ENCODE measurements at regions not wholly inside any gene's neighbourhood (a gene's known extent, or its start where the extent isn't known, plus 50 kb on each side); places are given as distances from the start of the nearest gene placed in this dataset.
"Not testable (repeated sequence)": the region's sequence is repeated elsewhere in the genome, so short reads cannot be mapped to it uniquely, and the experiment has no call there.

- DNase-seq (ENCODE audit: low spot score): no peak
Measured at GRCh38 chr2:140178234-140178633, 1398.0 kb upstream of the NXPH2 start.

- no peak for DNase-seq (ENCODE audit: low spot score)
Measured at GRCh38 chr2:140177086-140177485, 1396.9 kb upstream of the NXPH2 start.

GRCh38 chr2:140173790-140174189 lies 1393.6 kb upstream of the NXPH2 start:
- DNase-seq (ENCODE audit: low spot score): no peak

- DNase-seq (ENCODE audit: low spot score): no peak
Measured at GRCh38 chr2:140164449-140164848, 1384.3 kb upstream of the NXPH2 start.

GRCh38 chr2:140158259-140158658 lies 1378.1 kb upstream of the NXPH2 start:
- no peak for DNase-seq (ENCODE audit: low spot score)

- DNase-seq (ENCODE audit: low spot score): no peak
Measured at GRCh38 chr2:140157816-140158215, 1377.6 kb upstream of the NXPH2 start.

GRCh38 chr2:140154706-140155105 lies 1374.5 kb upstream of the NXPH2 start:
- DNase-seq (ENCODE audit: low spot score): no peak

GRCh38 chr2:140154271-140154670 lies 1374.1 kb upstream of the NXPH2 start:
- DNase-seq (ENCODE audit: low spot score): no peak

GRCh38 chr2:140144611-140145010 lies 1364.4 kb upstream of the NXPH2 start:
- DNase-seq (ENCODE audit: low spot score): no peak

- no peak for DNase-seq (ENCODE audit: low spot score)
Measured at GRCh38 chr2:140138736-140139135, 1358.5 kb upstream of the NXPH2 start.

GRCh38 chr2:140136861-140137260 lies 1356.7 kb upstream of the NXPH2 start:
- DNase-seq (ENCODE audit: low spot score): no peak

GRCh38 chr2:140136366-140136765 lies 1356.2 kb upstream of the NXPH2 start:
- no peak for DNase-seq (ENCODE audit: low spot score)

GRCh38 chr2:140128909-140129308 lies 1348.7 kb upstream of the NXPH2 start:
- no peak for DNase-seq (ENCODE audit: low spot score)

- no peak for DNase-seq (ENCODE audit: low spot score)
Measured at GRCh38 chr2:140122001-140122400, 1341.8 kb upstream of the NXPH2 start.

- DNase-seq (ENCODE audit: low spot score): no peak
Measured at GRCh38 chr2:140117386-140117785, 1337.2 kb upstream of the NXPH2 start.

- no peak for DNase-seq (ENCODE audit: low spot score)
Measured at GRCh38 chr2:140108706-140109475, 1328.7 kb upstream of the NXPH2 start.

GRCh38 chr2:140091926-140092325 lies 1311.7 kb upstream of the NXPH2 start:
- no peak for DNase-seq (ENCODE audit: low spot score)

GRCh38 chr2:140086964-140087363 lies 1306.8 kb upstream of the NXPH2 start:
- no peak for DNase-seq (ENCODE audit: low spot score)

GRCh38 chr2:140085674-140086073 lies 1305.5 kb upstream of the NXPH2 start:
- no peak for DNase-seq (ENCODE audit: low spot score)

GRCh38 chr2:140079038-140079437 lies 1298.8 kb upstream of the NXPH2 start:
- no peak for DNase-seq (ENCODE audit: low spot score)

- no peak for DNase-seq (ENCODE audit: low spot score)
Measured at GRCh38 chr2:140076164-140076563, 1296.0 kb upstream of the NXPH2 start.

- DNase-seq (ENCODE audit: low spot score): not testable (repeated sequence)
Measured at GRCh38 chr2:140073763-140074162, 1293.6 kb upstream of the NXPH2 start.

GRCh38 chr2:140067661-140068060 lies 1287.5 kb upstream of the NXPH2 start:
- no peak for DNase-seq (ENCODE audit: low spot score)

- no peak for DNase-seq (ENCODE audit: low spot score)
Measured at GRCh38 chr2:140064243-140064642, 1284.1 kb upstream of the NXPH2 start.
